ENCODE measurements at regions not wholly inside any gene's neighbourhood (a gene's known extent, or its start where the extent isn't known, plus 50 kb on each side); places are given as distances from the start of the nearest gene placed in this dataset.

DNA sequence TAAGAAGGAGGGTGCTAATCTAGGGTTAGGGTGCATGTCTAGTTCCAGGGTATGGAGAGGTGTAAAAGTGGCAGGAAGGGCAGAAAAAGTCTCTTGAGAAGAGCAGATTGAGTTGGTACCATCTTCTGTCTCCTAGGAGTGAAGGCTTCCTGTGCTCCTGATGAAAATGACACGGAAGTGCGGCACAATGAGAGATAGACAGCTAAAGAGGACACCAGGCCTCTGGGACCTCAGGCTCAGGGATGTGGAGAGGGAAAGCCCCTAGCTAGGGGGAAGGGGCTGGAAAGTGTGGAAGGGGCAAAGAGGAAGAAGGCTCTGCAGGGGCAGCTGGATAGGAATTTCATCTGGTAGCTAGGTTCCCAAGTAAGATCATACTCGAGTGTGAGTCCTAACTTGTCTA is 498.3 kb upstream of the EEF2KMT start:
- no peak for TF ChIP-seq OSR1 (CRISPR knock-in tag; IDR thresholded peaks at IDR 0.05)
- TF ChIP-seq ZFP30 (CRISPR knock-in tag; IDR thresholded peaks at IDR 0.05), result no peak
- no peak for TF ChIP-seq ZNF565 (CRISPR knock-in tag; conservative IDR thresholded peaks at IDR 0.05; ENCODE audit: low read depth)
- TF ChIP-seq CREB5 (CRISPR knock-in tag; IDR thresholded peaks at IDR 0.05; ENCODE audit: low read depth), result no peak
- TF ChIP-seq, protein P1, sequence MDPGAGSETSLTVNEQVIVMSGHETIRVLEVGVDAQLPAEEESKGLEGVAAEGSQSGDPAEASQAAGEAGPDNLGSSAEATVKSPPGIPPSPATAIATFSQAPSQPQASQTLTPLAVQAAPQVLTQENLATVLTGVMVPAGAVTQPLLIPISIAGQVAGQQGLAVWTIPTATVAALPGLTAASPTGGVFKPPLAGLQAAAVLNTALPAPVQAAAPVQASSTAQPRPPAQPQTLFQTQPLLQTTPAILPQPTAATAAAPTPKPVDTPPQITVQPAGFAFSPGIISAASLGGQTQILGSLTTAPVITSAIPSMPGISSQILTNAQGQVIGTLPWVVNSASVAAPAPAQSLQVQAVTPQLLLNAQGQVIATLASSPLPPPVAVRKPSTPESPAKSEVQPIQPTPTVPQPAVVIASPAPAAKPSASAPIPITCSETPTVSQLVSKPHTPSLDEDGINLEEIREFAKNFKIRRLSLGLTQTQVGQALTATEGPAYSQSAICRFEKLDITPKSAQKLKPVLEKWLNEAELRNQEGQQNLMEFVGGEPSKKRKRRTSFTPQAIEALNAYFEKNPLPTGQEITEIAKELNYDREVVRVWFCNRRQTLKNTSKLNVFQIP (CRISPR knock-in tag; IDR thresholded peaks at IDR 0.05; ENCODE audit: borderline replicate concordance, low read depth), result no peak
- TF ChIP-seq PATZ1 (CRISPR knock-in tag; IDR thresholded peaks at IDR 0.05; ENCODE audit: borderline replicate concordance), result no peak
- no peak for TF ChIP-seq TOX (CRISPR knock-in tag; IDR thresholded peaks at IDR 0.05; ENCODE audit: borderline replicate concordance)
- no peak for TF ChIP-seq RARB (CRISPR knock-in tag; IDR thresholded peaks at IDR 0.05)
- no peak for ATAC-seq

DNA sequence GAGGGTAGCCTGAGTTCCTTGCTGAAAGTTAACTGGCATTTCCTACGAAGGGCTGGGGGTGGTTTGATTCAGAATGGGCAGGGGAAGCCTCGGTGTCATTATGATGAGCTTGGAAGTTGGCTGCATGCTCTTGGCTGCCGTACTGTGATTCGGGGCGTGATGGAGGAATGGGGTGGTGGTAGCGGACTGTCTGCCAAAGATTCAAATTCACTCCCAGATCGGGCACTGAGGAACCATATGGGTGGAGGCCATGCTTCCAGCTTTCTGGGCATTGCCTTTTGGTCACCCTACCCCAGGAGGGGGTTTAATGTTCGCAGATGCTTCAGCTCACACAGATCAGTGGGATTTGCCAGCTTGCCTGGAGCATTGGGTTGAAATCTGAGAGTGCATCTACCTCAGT is 492.8 kb upstream of the EEF2KMT start:
- no peak for TF ChIP-seq ARNTL (CRISPR knock-in tag; IDR thresholded peaks at IDR 0.05; ENCODE audit: borderline replicate concordance, low read depth)
- no peak for ATAC-seq

DNA sequence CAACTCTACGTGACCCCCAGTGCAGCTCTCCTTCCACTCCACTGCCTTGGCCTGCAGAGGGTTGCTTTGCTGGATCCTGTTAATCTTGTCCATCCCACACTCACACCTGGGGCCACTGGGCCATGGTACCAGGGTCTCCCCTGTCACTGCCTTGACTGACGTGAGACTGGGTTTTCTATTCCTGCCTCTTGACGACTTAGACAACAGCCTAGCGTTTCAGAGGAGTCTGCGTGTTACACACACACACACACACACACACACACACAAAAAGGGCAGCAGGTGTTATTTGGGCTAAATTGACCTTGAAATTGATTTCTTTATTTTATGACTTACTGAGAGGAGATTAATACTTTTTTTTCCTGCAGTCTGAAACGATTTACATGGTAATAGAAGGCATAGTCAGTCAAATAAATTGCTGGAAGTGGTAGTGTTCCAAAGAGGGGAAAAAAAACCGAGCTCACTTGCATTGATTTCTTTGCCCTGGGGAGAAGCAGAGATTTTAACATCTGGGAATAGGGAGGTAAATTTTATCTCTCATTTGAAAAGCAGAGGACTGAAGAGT is 492.3 kb upstream of the EEF2KMT start:
- ATAC-seq, result no peak
- TF ChIP-seq ESRRG (CRISPR knock-in tag; IDR thresholded peaks at IDR 0.05) (no peak), TSHZ2 (CRISPR knock-in tag; IDR thresholded peaks at IDR 0.05) (no peak), ZNF8 (CRISPR knock-in tag; IDR thresholded peaks at IDR 0.05) (no peak), ZNF70 (CRISPR knock-in tag; IDR thresholded peaks at IDR 0.05) (no peak), PATZ1 (CRISPR knock-in tag; IDR thresholded peaks at IDR 0.05; ENCODE audit: borderline replicate concordance) (no peak), CSRNP3 (CRISPR knock-in tag; IDR thresholded peaks at IDR 0.05) (no peak), RARB (CRISPR knock-in tag; IDR thresholded peaks at IDR 0.05) (no peak), GLIS3 (CRISPR knock-in tag; IDR thresholded peaks at IDR 0.05) (no peak), ZFP30 (CRISPR knock-in tag; IDR thresholded peaks at IDR 0.05) (no peak), CREB5 (CRISPR knock-in tag; IDR thresholded peaks at IDR 0.05; ENCODE audit: low read depth) (no peak), ZNF565 (CRISPR knock-in tag; conservative IDR thresholded peaks at IDR 0.05; ENCODE audit: low read depth) (no peak), TCF4 (CRISPR knock-in tag; IDR thresholded peaks at IDR 0.05; ENCODE audit: borderline replicate concordance) (no peak), ISL1 (CRISPR knock-in tag; IDR thresholded peaks at IDR 0.05) (no peak), BACH2 (CRISPR knock-in tag; IDR thresholded peaks at IDR 0.05; ENCODE audit: borderline replicate concordance) (no peak), ZFP3 (CRISPR knock-in tag; IDR thresholded peaks at IDR 0.05) (no peak), TOX (CRISPR knock-in tag; IDR thresholded peaks at IDR 0.05; ENCODE audit: borderline replicate concordance) (no peak), OSR1 (CRISPR knock-in tag; IDR thresholded peaks at IDR 0.05) (no peak), SNAI2 (CRISPR knock-in tag; IDR thresholded peaks at IDR 0.05) (no peak)
- TF ChIP-seq, protein P1 (CRISPR knock-in tag; IDR thresholded peaks at IDR 0.05; ENCODE audit: borderline replicate concordance, low read depth), result no peak

Measured in SK-N-SH treated with all-trans-retinoic acid at 6 μM for 48 hours (cell line).